ENCODE measurements at regions not wholly inside any gene's neighbourhood (a gene's known extent, or its start where the extent isn't known, plus 50 kb on each side); places are given as distances from the start of the nearest gene placed in this dataset.
"Not testable (repeated sequence)": the region's sequence is repeated elsewhere in the genome, so short reads cannot be mapped to it uniquely, and the experiment has no call there.

GRCh38 chr9:75274781-75275180 is 186.5 kb downstream of the OSTF1 start:
- H3K27ac ChIP-seq (ENCODE audit: low read length): peak overlapping the region; percentile 80
- no peaks in the 10 kb centered on the region for H3K36me3 ChIP-seq (ENCODE audit: control insufficient read depth, insufficient read depth, low read length)
- DNase-seq: peak; percentile 43 to 65
- H3K27me3 ChIP-seq (ENCODE audit: control insufficient read depth, insufficient read depth, low read length): no peaks in the 10 kb centered on the region
- H3K4me3 ChIP-seq (ENCODE audit: low read length): no peak overlapping the region
- peaks cover 11% of the 10 kb centered on the region for H3K4me1 ChIP-seq (ENCODE audit: control insufficient read depth, insufficient read depth, low read length)
- no peaks in the 10 kb centered on the region for H3K9me3 ChIP-seq (ENCODE audit: control insufficient read depth, low read depth, low read length)

- no peaks in the 10 kb centered on the region for H3K36me3 ChIP-seq (ENCODE audit: control insufficient read depth, insufficient read depth, low read length)
- DNase-seq: no peak
- no peaks in the 10 kb centered on the region for H3K4me1 ChIP-seq (ENCODE audit: control insufficient read depth, insufficient read depth, low read length)
- H3K27me3 ChIP-seq (ENCODE audit: control insufficient read depth, insufficient read depth, low read length): no peaks in the 10 kb centered on the region
- no peak overlapping the region for H3K4me3 ChIP-seq (ENCODE audit: low read length)
- no peak overlapping the region for H3K27ac ChIP-seq (ENCODE audit: low read length)
- 88% methylated on average over 1 of the region's 1 CpG for WGBS (ENCODE audit: insufficient coverage, low lambda C conversion rate)
- peaks cover 3% of the 10 kb centered on the region for H3K9me3 ChIP-seq (ENCODE audit: control insufficient read depth, low read depth, low read length)
Observed at GRCh38 chr9:75282047-75282446, 193.7 kb downstream of the OSTF1 start.

GRCh38 chr9:75289332-75289731 is 201.0 kb downstream of the OSTF1 start:
- Histone ChIP-seq H3K27me3 (ENCODE audit: control insufficient read depth, insufficient read depth, low read length) (no peaks in the 10 kb centered on the region), H3K4me3 (ENCODE audit: low read length) (no peak overlapping the region), H3K9me3 (ENCODE audit: control insufficient read depth, low read depth, low read length) (peaks cover under 1% of the 10 kb centered on the region), H3K4me1 (ENCODE audit: control insufficient read depth, insufficient read depth, low read length) (no peaks in the 10 kb centered on the region), H3K27ac (ENCODE audit: low read length) (no peak overlapping the region), H3K36me3 (ENCODE audit: control insufficient read depth, insufficient read depth, low read length) (no peaks in the 10 kb centered on the region)
- no peak for DNase-seq

GRCh38 chr9:75299324-75299723 is 211.0 kb downstream of the OSTF1 start:
- Histone ChIP-seq H3K36me3 (ENCODE audit: control insufficient read depth, insufficient read depth, low read length) (no peaks in the 10 kb centered on the region), H3K4me3 (ENCODE audit: low read length) (no peak overlapping the region), H3K4me1 (ENCODE audit: control insufficient read depth, insufficient read depth, low read length) (no peaks in the 10 kb centered on the region), H3K27ac (ENCODE audit: low read length) (no peak overlapping the region), H3K27me3 (ENCODE audit: control insufficient read depth, insufficient read depth, low read length) (no peaks in the 10 kb centered on the region), H3K9me3 (ENCODE audit: control insufficient read depth, low read depth, low read length) (no peaks in the 10 kb centered on the region)
- DNase-seq: no peak
- WGBS (ENCODE audit: insufficient coverage, low lambda C conversion rate): no CpG with 5 or more reads among the region's 2 CpGs

- DNase-seq: no peak
- no CpG with 5 or more reads among the region's 2 CpGs for WGBS (ENCODE audit: insufficient coverage, low lambda C conversion rate)
- H3K27me3 ChIP-seq (ENCODE audit: control insufficient read depth, insufficient read depth, low read length): no peaks in the 10 kb centered on the region
- no peak overlapping the region for H3K4me3 ChIP-seq (ENCODE audit: low read length)
- no peaks in the 10 kb centered on the region for H3K36me3 ChIP-seq (ENCODE audit: control insufficient read depth, insufficient read depth, low read length)
- H3K9me3 ChIP-seq (ENCODE audit: control insufficient read depth, low read depth, low read length): no peaks in the 10 kb centered on the region
- H3K27ac ChIP-seq (ENCODE audit: low read length): no peak overlapping the region
- no peaks in the 10 kb centered on the region for H3K4me1 ChIP-seq (ENCODE audit: control insufficient read depth, insufficient read depth, low read length)
Observed at GRCh38 chr9:75333624-75334023, 245.3 kb downstream of the OSTF1 start.

GRCh38 chr9:75358846-75359245 is 270.5 kb downstream of the OSTF1 start:
- Histone ChIP-seq H3K27me3 (ENCODE audit: control insufficient read depth, insufficient read depth, low read length) (no peaks in the 10 kb centered on the region), H3K4me3 (ENCODE audit: low read length) (no peak overlapping the region), H3K27ac (ENCODE audit: low read length) (no peak overlapping the region), H3K36me3 (ENCODE audit: control insufficient read depth, insufficient read depth, low read length) (no peaks in the 10 kb centered on the region), H3K9me3 (ENCODE audit: control insufficient read depth, low read depth, low read length) (no peaks in the 10 kb centered on the region), H3K4me1 (ENCODE audit: control insufficient read depth, insufficient read depth, low read length) (no peaks in the 10 kb centered on the region)
- WGBS (ENCODE audit: insufficient coverage, low lambda C conversion rate): no CpG with 5 or more reads among the region's 1 CpG
- DNase-seq: no peak

GRCh38 chr9:75359638-75360037 is 271.3 kb downstream of the OSTF1 start:
- H3K9me3 ChIP-seq (ENCODE audit: control insufficient read depth, low read depth, low read length): no peaks in the 10 kb centered on the region
- H3K4me3 ChIP-seq (ENCODE audit: low read length): no peak overlapping the region
- no peak for DNase-seq
- H3K4me1 ChIP-seq (ENCODE audit: control insufficient read depth, insufficient read depth, low read length): no peaks in the 10 kb centered on the region
- H3K27ac ChIP-seq (ENCODE audit: low read length): no peak overlapping the region
- H3K27me3 ChIP-seq (ENCODE audit: control insufficient read depth, insufficient read depth, low read length): no peaks in the 10 kb centered on the region
- WGBS (ENCODE audit: insufficient coverage, low lambda C conversion rate): no CpG with 5 or more reads among the region's 3 CpGs
- no peaks in the 10 kb centered on the region for H3K36me3 ChIP-seq (ENCODE audit: control insufficient read depth, insufficient read depth, low read length)

GRCh38 chr9:75360252-75360651 is 271.9 kb downstream of the OSTF1 start:
- 75% methylated on average over 1 of the region's 3 CpGs for WGBS (ENCODE audit: insufficient coverage, low lambda C conversion rate)
- H3K36me3 ChIP-seq (ENCODE audit: control insufficient read depth, insufficient read depth, low read length): no peaks in the 10 kb centered on the region

GRCh38 chr9:75362446-75362845 is 274.1 kb downstream of the OSTF1 start:
- H3K27ac ChIP-seq (ENCODE audit: low read length); H3K9me3 ChIP-seq (ENCODE audit: control insufficient read depth, low read depth, low read length); H3K4me3 ChIP-seq (ENCODE audit: low read length); DNase-seq; H3K36me3 ChIP-seq (ENCODE audit: control insufficient read depth, insufficient read depth, low read length); H3K27me3 ChIP-seq (ENCODE audit: control insufficient read depth, insufficient read depth, low read length); H3K4me1 ChIP-seq (ENCODE audit: control insufficient read depth, insufficient read depth, low read length): not testable (repeated sequence)
- no CpG with 5 or more reads among the region's 5 CpGs for WGBS (ENCODE audit: insufficient coverage, low lambda C conversion rate)

More at GRCh38 chr9:75360252-75360651, 271.9 kb downstream of the OSTF1 start:
- Histone ChIP-seq H3K9me3 (ENCODE audit: control insufficient read depth, low read depth, low read length) (no peaks in the 10 kb centered on the region), H3K4me3 (ENCODE audit: low read length) (no peak overlapping the region), H3K27ac (ENCODE audit: low read length) (no peak overlapping the region), H3K27me3 (ENCODE audit: control insufficient read depth, insufficient read depth, low read length) (no peaks in the 10 kb centered on the region), H3K4me1 (ENCODE audit: control insufficient read depth, insufficient read depth, low read length) (no peaks in the 10 kb centered on the region)
- no peak for DNase-seq

GRCh38 chr9:75365196-75365595 is 276.9 kb downstream of the OSTF1 start:
- Histone ChIP-seq H3K4me3 (ENCODE audit: low read length) (no peak overlapping the region), H3K36me3 (ENCODE audit: control insufficient read depth, insufficient read depth, low read length) (no peaks in the 10 kb centered on the region), H3K4me1 (ENCODE audit: control insufficient read depth, insufficient read depth, low read length) (no peaks in the 10 kb centered on the region), H3K9me3 (ENCODE audit: control insufficient read depth, low read depth, low read length) (no peaks in the 10 kb centered on the region), H3K27me3 (ENCODE audit: control insufficient read depth, insufficient read depth, low read length) (no peaks in the 10 kb centered on the region), H3K27ac (ENCODE audit: low read length) (no peak overlapping the region)
- 67% methylated on average over 1 of the region's 1 CpG for WGBS (ENCODE audit: insufficient coverage, low lambda C conversion rate)
- no peak for DNase-seq

GRCh38 chr9:75369989-75370388 is 281.7 kb downstream of the OSTF1 start:
- WGBS (ENCODE audit: insufficient coverage, low lambda C conversion rate): no CpG with 5 or more reads among the region's 5 CpGs
- no peaks in the 10 kb centered on the region for H3K27me3 ChIP-seq (ENCODE audit: control insufficient read depth, insufficient read depth, low read length)
- no peak overlapping the region for H3K27ac ChIP-seq (ENCODE audit: low read length)
- H3K4me1 ChIP-seq (ENCODE audit: control insufficient read depth, insufficient read depth, low read length): no peaks in the 10 kb centered on the region
- no peak for DNase-seq
- no peak overlapping the region for H3K4me3 ChIP-seq (ENCODE audit: low read length)
- H3K36me3 ChIP-seq (ENCODE audit: control insufficient read depth, insufficient read depth, low read length): no peaks in the 10 kb centered on the region
- H3K9me3 ChIP-seq (ENCODE audit: control insufficient read depth, low read depth, low read length): no peaks in the 10 kb centered on the region

Data from large intestine (tissue), 3 donors.